HG03280 (cell line): ENCODE measurements at regions not wholly inside any gene's neighbourhood (a gene's known extent, or its start where the extent isn't known, plus 50 kb on each side); places are given as distances from the start of the nearest gene placed in this dataset.
"Not testable (repeated sequence)": the region's sequence is repeated elsewhere in the genome, so short reads cannot be mapped to it uniquely, and the experiment has no call there.

ENCODE experiments used
- ATAC-seq: cut with Tn5 transposase; IDR thresholded peaks from one replicate; pipeline ENCODE4 v1.9.1; 2021; ENCODE audit warnings: mild to moderate bottlenecking, moderate library complexity; ENCODE audit not compliant: unreplicated experiment

- no peak for ATAC-seq
Observed at GRCh38 chr1:191700922-191701321, 457.3 kb upstream of the RGS18 start.

GRCh38 chr1:191702124-191702523, 456.1 kb upstream of the RGS18 start:
- ATAC-seq: no peak

- ATAC-seq: no peak
Observed at GRCh38 chr1:191707288-191707687, 451.0 kb upstream of the RGS18 start.

GRCh38 chr1:191709215-191709614, 449.0 kb upstream of the RGS18 start:
- no peak for ATAC-seq

- ATAC-seq: no peak
Observed at GRCh38 chr1:191711961-191712360, 446.3 kb upstream of the RGS18 start.

- no peak for ATAC-seq
Observed at GRCh38 chr1:191714845-191715244, 443.4 kb upstream of the RGS18 start.

GRCh38 chr1:191729742-191730141, 428.5 kb upstream of the RGS18 start:
- no peak for ATAC-seq

- ATAC-seq: not testable (repeated sequence)
Observed at GRCh38 chr1:191731608-191732302, 426.5 kb upstream of the RGS18 start.

- ATAC-seq: no peak
Observed at GRCh38 chr1:191734321-191734720, 423.9 kb upstream of the RGS18 start.

GRCh38 chr1:191739544-191739943, 418.7 kb upstream of the RGS18 start:
- ATAC-seq: no peak

GRCh38 chr1:191752342-191752741, 405.9 kb upstream of the RGS18 start:
- no peak for ATAC-seq

- no peak for ATAC-seq
Observed at GRCh38 chr1:191760016-191760415, 398.2 kb upstream of the RGS18 start.

- no peak for ATAC-seq
Observed at GRCh38 chr1:191788551-191788950, 369.7 kb upstream of the RGS18 start.

GRCh38 chr1:191798178-191798577, 360.1 kb upstream of the RGS18 start:
- no peak for ATAC-seq

- ATAC-seq: no peak
Observed at GRCh38 chr1:191804311-191804710, 354.0 kb upstream of the RGS18 start.

GRCh38 chr1:191813593-191813992, 344.7 kb upstream of the RGS18 start:
- ATAC-seq: not testable (repeated sequence)

GRCh38 chr1:191818198-191818597, 340.1 kb upstream of the RGS18 start:
- no peak for ATAC-seq

- no peak for ATAC-seq
Observed at GRCh38 chr1:191831572-191831971, 326.7 kb upstream of the RGS18 start.

GRCh38 chr1:191839891-191840290, 318.4 kb upstream of the RGS18 start:
- ATAC-seq: no peak

- ATAC-seq: no peak
Observed at GRCh38 chr1:191851799-191852595, 306.3 kb upstream of the RGS18 start.

GRCh38 chr1:191852907-191853306, 305.4 kb upstream of the RGS18 start:
- no peak for ATAC-seq

- ATAC-seq: no peak
Observed at GRCh38 chr1:191857600-191857999, 300.7 kb upstream of the RGS18 start.
